PC-9 (cell line): ENCODE measurements at regions not wholly inside any gene's neighbourhood (a gene's known extent, or its start where the extent isn't known, plus 50 kb on each side); places are given as distances from the start of the nearest gene placed in this dataset.

Experiments
- BruUV-seq: library from RNA; stranded (reverse); fragments of 400-500 nt; replicated peaks from 2 replicates; lab custom pipeline; 2021; lab: Mats Ljungman, UMichigan
- CTCF ChIA-PET: fragments of 300-600 bp; sonication (Branson Sonifier 250); formaldehyde crosslinking; loops from one replicate; lab custom pipeline; 2022; ENCODE audit warnings: antibody characterized with exemption; lab: Charles Lee
- POLR2A ChIA-PET: fragments of 300-600 bp; sonication (Branson Sonifier 250); formaldehyde crosslinking; loops from one replicate; lab custom pipeline; 2022; ENCODE audit warnings: antibody characterized with exemption; ENCODE audit not compliant: unreplicated experiment; lab: Charles Lee
- DNase-seq, 2 experiments: peaks; one replicate each; pipeline versions ENCODE4 v3.0.0 to v3.0.0-alpha.2; 2015 to 2022; ENCODE audit warnings: mixed read lengths in 1 of 2
- H2AFZ ChIP-seq: fragments of 200-600 bp; sonication (generic); 2 replicates; pipeline ENCODE4 v1.8.1; 2017; ENCODE audit warnings: antibody characterized with exemption
- H3F3A ChIP-seq: fragments of 200-600 bp; sonication (generic); 2 replicates; pipeline ENCODE4 v1.8.1; 2017; ENCODE audit warnings: antibody characterized with exemption, mild to moderate bottlenecking, low read depth; ENCODE audit not compliant: insufficient read depth
- H3K27ac ChIP-seq: fragments of 200-600 bp; sonication (generic); 2 replicates; pipeline ENCODE4 v1.6.1; 2016; ENCODE audit warnings: mixed run types
- H3K27me3 ChIP-seq: fragments of 200-600 bp; sonication (generic); 2 replicates; pipeline ENCODE4 v1.6.1; 2016; ENCODE audit warnings: low read depth, mixed run types; ENCODE audit not compliant: insufficient read depth
- H3K36me3 ChIP-seq: fragments of 200-600 bp; sonication (generic); 2 replicates; pipeline ENCODE4 v1.6.1; 2016; ENCODE audit warnings: low read depth, mixed run types
- H3K4me1 ChIP-seq: fragments of 200-600 bp; sonication (generic); replicated peaks from 2 replicates; pipeline ENCODE4 v1.6.1; 2016; ENCODE audit warnings: mixed run types; ENCODE audit not compliant: insufficient read depth
- H3K4me2 ChIP-seq: fragments of 200-600 bp; sonication (generic); 2 replicates; pipeline ENCODE4 v1.6.1; 2017; ENCODE audit warnings: mixed run types
- H3K4me3 ChIP-seq: fragments of 200-600 bp; sonication (generic); 2 replicates; pipeline ENCODE4 v1.6.1; 2016; ENCODE audit warnings: mixed run types
- H3K79me2 ChIP-seq: fragments of 200-600 bp; sonication (generic); 2 replicates; pipeline ENCODE4 v1.6.1; 2017; ENCODE audit warnings: low read depth, mixed run types
- H3K9me2 ChIP-seq: fragments of 200-600 bp; sonication (generic); 2 replicates; pipeline ENCODE4 v1.8.1; 2017; ENCODE audit warnings: mild to moderate bottlenecking; ENCODE audit not compliant: insufficient read depth
- H3K9me3 ChIP-seq: fragments of 200-600 bp; sonication (generic); 2 replicates; pipeline ENCODE4 v1.8.1; 2016; ENCODE audit warnings: low read depth; ENCODE audit not compliant: insufficient read depth
- H4K20me1 ChIP-seq: fragments of 200-600 bp; sonication (generic); 2 replicates; pipeline ENCODE4 v1.8.1; 2017; ENCODE audit not compliant: insufficient read depth
- EZH2 ChIP-seq: fragments of 200-600 bp; sonication (generic); IDR thresholded peaks from 2 replicates; pipeline ENCODE4 v1.8.0; 2017; ENCODE audit warnings: antibody characterized with exemption, low read depth
- intact Hi-C: fragments of 100-400 bp; cut with micrococcal nuclease; formaldehyde crosslinking; loops from one replicate; pipeline ENCODE4 v1.10.0; 2022; ENCODE audit not compliant: unreplicated experiment
- TF ChIP-seq, protein P1 (sequence below): fragments of 200-600 bp; sonication (generic); conservative IDR thresholded peaks from 2 replicates; pipeline ENCODE4 v1.6.1; 2017; ENCODE audit warnings: mixed run types, antibody characterized with exemption, mild to moderate bottlenecking, moderate library complexity

DNA sequence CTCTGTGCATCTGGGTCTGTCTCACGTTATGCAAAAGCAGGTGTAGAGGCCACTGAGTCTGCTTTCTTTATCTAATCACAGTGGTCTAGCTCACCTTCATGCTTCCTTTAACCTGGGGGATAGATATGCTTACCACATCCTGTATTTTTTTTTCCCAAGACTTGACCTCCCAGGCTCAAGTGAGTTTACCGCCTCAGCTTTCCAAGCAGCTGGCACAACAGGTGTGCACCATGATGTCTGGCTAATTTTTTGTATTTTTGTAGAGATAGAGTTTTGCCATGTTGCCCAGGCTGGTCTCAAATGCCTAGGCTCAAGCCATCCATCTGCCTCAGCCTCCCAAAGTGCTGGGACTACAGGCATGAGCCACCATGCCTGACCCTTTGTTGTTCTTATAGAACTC is 236.0 kb downstream of the ATP23 start:
- Histone ChIP-seq H3K4me1 (no peaks in the 10 kb centered on the region), H3K9me3 (no peaks in the 10 kb centered on the region), H3K4me2 (no peak overlapping the region), H3K4me3 (no peak overlapping the region), H3K27me3 (no peaks in the 10 kb centered on the region), H3K9me2 (no peaks in the 10 kb centered on the region), H3F3A (no peaks in the 10 kb centered on the region), H3K79me2 (no peaks in the 10 kb centered on the region), H4K20me1 (no peaks in the 10 kb centered on the region), H2AFZ (no peak overlapping the region), H3K36me3 (no peaks in the 10 kb centered on the region), H3K27ac (no peak overlapping the region)
- CTCF ChIA-PET, result no interaction called here
- BruUV-seq, result no TSS peak
- intact Hi-C loops, result no loop called here
- TF ChIP-seq, protein P1, sequence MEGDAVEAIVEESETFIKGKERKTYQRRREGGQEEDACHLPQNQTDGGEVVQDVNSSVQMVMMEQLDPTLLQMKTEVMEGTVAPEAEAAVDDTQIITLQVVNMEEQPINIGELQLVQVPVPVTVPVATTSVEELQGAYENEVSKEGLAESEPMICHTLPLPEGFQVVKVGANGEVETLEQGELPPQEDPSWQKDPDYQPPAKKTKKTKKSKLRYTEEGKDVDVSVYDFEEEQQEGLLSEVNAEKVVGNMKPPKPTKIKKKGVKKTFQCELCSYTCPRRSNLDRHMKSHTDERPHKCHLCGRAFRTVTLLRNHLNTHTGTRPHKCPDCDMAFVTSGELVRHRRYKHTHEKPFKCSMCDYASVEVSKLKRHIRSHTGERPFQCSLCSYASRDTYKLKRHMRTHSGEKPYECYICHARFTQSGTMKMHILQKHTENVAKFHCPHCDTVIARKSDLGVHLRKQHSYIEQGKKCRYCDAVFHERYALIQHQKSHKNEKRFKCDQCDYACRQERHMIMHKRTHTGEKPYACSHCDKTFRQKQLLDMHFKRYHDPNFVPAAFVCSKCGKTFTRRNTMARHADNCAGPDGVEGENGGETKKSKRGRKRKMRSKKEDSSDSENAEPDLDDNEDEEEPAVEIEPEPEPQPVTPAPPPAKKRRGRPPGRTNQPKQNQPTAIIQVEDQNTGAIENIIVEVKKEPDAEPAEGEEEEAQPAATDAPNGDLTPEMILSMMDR, result no peak
- POLR2A ChIA-PET, result no interaction called here
- DNase-seq, result no peak

DNA sequence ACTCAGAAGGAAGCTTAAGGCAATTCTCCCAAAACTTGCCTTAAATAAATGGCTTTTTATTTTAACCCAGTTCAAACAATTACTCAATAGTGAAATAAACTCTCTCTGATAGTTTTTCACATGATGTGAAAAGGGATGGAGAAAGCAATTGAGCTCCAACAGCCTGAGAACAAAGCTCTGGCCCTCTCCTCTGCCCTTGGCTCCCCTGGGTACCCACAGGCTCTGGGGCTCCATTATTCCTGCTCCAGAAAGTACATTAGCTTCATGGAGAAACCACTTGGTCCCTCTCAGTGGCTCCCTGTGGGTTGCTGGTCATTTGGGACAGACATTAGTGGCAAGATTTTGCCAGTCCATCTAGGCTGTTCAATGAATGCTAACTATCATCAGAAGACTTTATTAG is 242.8 kb downstream of the ATP23 start:
- H3K4me2 ChIP-seq, result no peak overlapping the region
- H2AFZ ChIP-seq, result no peak overlapping the region
- no peak for DNase-seq
- H3K9me3 ChIP-seq, result no peaks in the 10 kb centered on the region
- TF ChIP-seq, protein P1, result no peak
- TF ChIP-seq EZH2, result no peak
- H3F3A ChIP-seq, result no peaks in the 10 kb centered on the region
- no peaks in the 10 kb centered on the region for H3K4me1 ChIP-seq
- BruUV-seq, result no TSS peak
- no peaks in the 10 kb centered on the region for H3K9me2 ChIP-seq
- no peaks in the 10 kb centered on the region for H3K36me3 ChIP-seq
- H3K4me3 ChIP-seq, result no peak overlapping the region
- POLR2A ChIA-PET, result interaction anchor here (0.6 kb wide), 1 partner anchor 242 kb away, joined by 3 read pairs; no protein-coding TSS in a partner anchor
- H3K27me3 ChIP-seq, result no peaks in the 10 kb centered on the region
- intact Hi-C loops, result loop anchor here (1.0 kb wide), 1 partner anchor 21 kb away; no protein-coding TSS in a partner anchor
- CTCF ChIA-PET, result no interaction called here
- H3K79me2 ChIP-seq, result no peaks in the 10 kb centered on the region
- H4K20me1 ChIP-seq, result no peaks in the 10 kb centered on the region
- no peak overlapping the region for H3K27ac ChIP-seq

DNA sequence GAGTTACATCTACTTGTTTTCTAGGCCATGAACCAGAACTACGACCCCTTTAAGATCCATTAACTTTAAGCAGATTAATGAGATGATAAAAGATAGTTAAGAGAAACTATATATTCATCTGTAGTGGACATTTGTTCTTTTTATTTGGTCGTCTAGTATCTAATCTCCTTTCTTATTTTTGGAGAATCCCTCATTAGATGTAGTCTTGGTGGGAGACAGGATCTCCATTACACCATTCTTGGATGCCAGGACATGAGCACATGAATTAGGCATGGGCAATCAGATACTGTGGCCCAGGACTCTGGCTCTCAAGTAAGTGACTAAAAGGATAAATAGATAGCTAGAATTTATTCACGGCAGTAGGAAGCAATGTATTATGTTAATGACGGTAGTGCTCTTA is 245.0 kb downstream of the ATP23 start:
- Histone ChIP-seq H2AFZ (no peak overlapping the region), H3K4me1 (no peaks in the 10 kb centered on the region), H3K9me2 (no peaks in the 10 kb centered on the region), H4K20me1 (no peaks in the 10 kb centered on the region), H3K27ac (no peak overlapping the region), H3K27me3 (no peaks in the 10 kb centered on the region), H3F3A (no peaks in the 10 kb centered on the region), H3K4me2 (no peak overlapping the region), H3K4me3 (no peak overlapping the region), H3K9me3 (no peaks in the 10 kb centered on the region), H3K79me2 (no peaks in the 10 kb centered on the region), H3K36me3 (no peaks in the 10 kb centered on the region)
- CTCF ChIA-PET, result no interaction called here
- POLR2A ChIA-PET, result no interaction called here
- TF ChIP-seq EZH2, result no peak
- TF ChIP-seq, protein P1, result no peak
- intact Hi-C loops, result no loop called here
- BruUV-seq, result no TSS peak
- DNase-seq, result no peak
